Neural progenitor cell (in vitro differentiated cells): ENCODE measurements at regions not wholly inside any gene's neighbourhood (a gene's known extent, or its start where the extent isn't known, plus 50 kb on each side); places are given as distances from the start of the nearest gene placed in this dataset.

Experiments used
- DNase-seq: peaks from one replicate; pipeline ENCODE4 v3.0.0-alpha.2; 2016; ENCODE audit warnings: low spot score
- H2AFZ ChIP-seq: fragments of 200-600 bp; sonication (generic); replicated peaks from 2 replicates; pipeline ENCODE4 v1.6.1; 2016; ENCODE audit warnings: antibody characterized with exemption
- H3F3A ChIP-seq: fragments of 200-600 bp; sonication (generic); 2 replicates; pipeline ENCODE4 v1.6.1; 2016; ENCODE audit warnings: antibody characterized with exemption, low read depth
- H3K27ac ChIP-seq: fragments of 200-600 bp; sonication (generic); 2 replicates; pipeline ENCODE4 v1.5.1; 2016; ENCODE audit warnings: mild to moderate bottlenecking
- H3K27me3 ChIP-seq: fragments of 200-600 bp; sonication (generic); 2 replicates; pipeline ENCODE4 v1.6.1; 2016; ENCODE audit warnings: mild to moderate bottlenecking, moderate library complexity
- H3K36me3 ChIP-seq: fragments of 200-600 bp; sonication (generic); 2 replicates; pipeline ENCODE4 v1.5.1; 2016
- H3K4me1 ChIP-seq: fragments of 200-600 bp; sonication (generic); 2 replicates; pipeline ENCODE4 v1.6.1; 2016; ENCODE audit warnings: mixed run types
- H3K4me2 ChIP-seq: fragments of 200-600 bp; sonication (generic); 2 replicates; pipeline ENCODE4 v1.6.1; 2016
- H3K4me3 ChIP-seq: fragments of 200-600 bp; sonication (generic); 2 replicates; pipeline ENCODE4 v1.5.1; 2016
- H3K79me2 ChIP-seq: fragments of 200-600 bp; sonication (generic); 2 replicates; pipeline ENCODE4 v1.6.1; 2016; ENCODE audit warnings: low read depth
- H3K9ac ChIP-seq: fragments of 200-600 bp; sonication (generic); 2 replicates; pipeline ENCODE4 v1.6.1; 2016
- H3K9me3 ChIP-seq: fragments of 200-600 bp; sonication (generic); 2 replicates; pipeline ENCODE4 v1.5.1; 2016; ENCODE audit warnings: low read depth
- H4K20me1 ChIP-seq: fragments of 200-600 bp; sonication (generic); 2 replicates; pipeline ENCODE4 v1.6.1; 2016; ENCODE audit warnings: low read depth
- H3K27ac Mint-ChIP-seq: 3 replicates; pipeline ENCODE4 v1.8.0; 2021; ENCODE audit warnings: mixed read lengths
- H3K27me3 Mint-ChIP-seq: 2 replicates; pipeline ENCODE4 v1.8.0; 2022; ENCODE audit warnings: low read depth, mild to moderate bottlenecking, inconsistent platforms, moderate library complexity, mixed read lengths; ENCODE audit not compliant: insufficient read depth
- H3K36me3 Mint-ChIP-seq: 3 replicates; pipeline ENCODE4 v1.8.0; 2021; ENCODE audit warnings: mixed read lengths
- H3K4me1 Mint-ChIP-seq: 3 replicates; pipeline ENCODE4 v1.8.0; 2021; ENCODE audit warnings: mixed read lengths
- H3K4me3 Mint-ChIP-seq: 3 replicates; pipeline ENCODE4 v1.8.0; 2021; ENCODE audit warnings: mild to moderate bottlenecking, moderate library complexity, mixed read lengths
- H3K9me3 Mint-ChIP-seq: 3 replicates; pipeline ENCODE4 v1.8.0; 2020; ENCODE audit warnings: mixed read lengths
- CTCF ChIP-seq: fragments of 200-600 bp; sonication (generic); IDR thresholded peaks from 2 replicates; pipeline ENCODE4 v1.5.1; 2017; ENCODE audit warnings: antibody characterized with exemption, mild to moderate bottlenecking
- EZH2 ChIP-seq: fragments of 200-600 bp; sonication (generic); IDR thresholded peaks from 2 replicates; pipeline ENCODE4 v1.6.1; 2017; ENCODE audit warnings: antibody characterized with exemption, mild to moderate bottlenecking, moderate library complexity
- EZH2phosphoT487 ChIP-seq: fragments of 200-600 bp; sonication (generic); IDR thresholded peaks from 2 replicates; pipeline ENCODE4 v1.6.1; 2017; ENCODE audit warnings: antibody characterized with exemption

GRCh38 chr22:49123621-49124192 is 704.0 kb downstream of the BRD1 start:
- Histone ChIP-seq H3K36me3 (no peaks in the 10 kb centered on the region), H4K20me1 (no peaks in the 10 kb centered on the region), H3K9me3 (no peaks in the 10 kb centered on the region), H2AFZ (no peak overlapping the region), H3K79me2 (no peaks in the 10 kb centered on the region), H3F3A (no peaks in the 10 kb centered on the region), H3K27me3 (no peaks in the 10 kb centered on the region), H3K9ac (no peak overlapping the region), H3K4me3 (no peak overlapping the region), H3K4me1 (peaks cover 10% of the 10 kb centered on the region), H3K27ac (no peak overlapping the region), H3K4me2 (no peak overlapping the region)
- TF ChIP-seq EZH2 (no peak), EZH2phosphoT487 (no peak), CTCF (no peak)
- Mint-ChIP-seq H3K36me3 (no peaks in the 10 kb centered on the region), H3K9me3 (peaks cover 2% of the 10 kb centered on the region), H3K4me3 (peak overlapping the region; percentile 27), H3K27ac (no peak overlapping the region), H3K27me3 (peaks cover 9% of the 10 kb centered on the region), H3K4me1 (peaks cover 10% of the 10 kb centered on the region)
- DNase-seq, result no peak

- Histone ChIP-seq H3K4me3 (no peak overlapping the region), H3K4me1 (peaks cover 10% of the 10 kb centered on the region), H3K9ac (no peak overlapping the region), H2AFZ (peak overlapping the region; percentile 66), H3K79me2 (no peaks in the 10 kb centered on the region), H3K4me2 (peak overlapping the region; percentile 45), H4K20me1 (no peaks in the 10 kb centered on the region), H3K36me3 (no peaks in the 10 kb centered on the region), H3F3A (no peaks in the 10 kb centered on the region), H3K27me3 (no peaks in the 10 kb centered on the region), H3K9me3 (no peaks in the 10 kb centered on the region), H3K27ac (no peak overlapping the region)
- Mint-ChIP-seq H3K36me3 (no peaks in the 10 kb centered on the region), H3K4me3 (no peak overlapping the region), H3K4me1 (peaks cover 14% of the 10 kb centered on the region), H3K9me3 (no peaks in the 10 kb centered on the region), H3K27me3 (peaks cover 9% of the 10 kb centered on the region), H3K27ac (peak overlapping the region; percentile 57)
- TF ChIP-seq EZH2phosphoT487 (no peak), CTCF (no peak), EZH2 (no peak)
- DNase-seq, result peak; percentile 47
Observed at GRCh38 chr22:49119551-49119952, 708.1 kb downstream of the BRD1 start.

GRCh38 chr22:49118065-49118464 is 709.6 kb downstream of the BRD1 start:
- no peaks in the 10 kb centered on the region for H3K79me2 ChIP-seq
- no peaks in the 10 kb centered on the region for H3K9me3 ChIP-seq
- no peaks in the 10 kb centered on the region for H4K20me1 ChIP-seq
- no peaks in the 10 kb centered on the region for H3K27me3 ChIP-seq
- Mint-ChIP-seq H3K27ac (no peak overlapping the region), H3K9me3 (no peaks in the 10 kb centered on the region), H3K4me3 (no peak overlapping the region), H3K27me3 (peaks cover 7% of the 10 kb centered on the region), H3K4me1 (peaks cover 14% of the 10 kb centered on the region), H3K36me3 (no peaks in the 10 kb centered on the region)
- TF ChIP-seq CTCF, result no peak
- TF ChIP-seq EZH2phosphoT487, result no peak
- no peak for TF ChIP-seq EZH2
- H2AFZ ChIP-seq, result no peak overlapping the region
- peaks cover 10% of the 10 kb centered on the region for H3K4me1 ChIP-seq
- H3K4me3 ChIP-seq, result no peak overlapping the region
- H3K9ac ChIP-seq, result no peak overlapping the region
- H3K27ac ChIP-seq, result no peak overlapping the region
- H3K4me2 ChIP-seq, result no peak overlapping the region
- H3F3A ChIP-seq, result no peaks in the 10 kb centered on the region
- H3K36me3 ChIP-seq, result no peaks in the 10 kb centered on the region
- no peak for DNase-seq
